Fibroblast of lung (primary cell): ENCODE measurements at regions not wholly inside any gene's neighbourhood (a gene's known extent, or its start where the extent isn't known, plus 50 kb on each side); places are given as distances from the start of the nearest gene placed in this dataset.

ENCODE experiments used
- DNase-seq, 2 donors: peaks; one replicate each; pipeline versions ENCODE4 v3.0.0 to v3.0.0-alpha.2; 2010; ENCODE audit warnings: low read depth in 2 of 2
- H2AFZ ChIP-seq: 2 replicates; pipeline ENCODE4 v1.5.1; 2012; ENCODE audit warnings: low read length, control low read depth, inconsistent platforms
- H3K27ac ChIP-seq: 2 replicates; pipeline ENCODE4 v1.5.1; 2011; ENCODE audit warnings: low read length, control low read depth; ENCODE audit not compliant: insufficient read depth
- H3K27me3 ChIP-seq: 2 replicates; pipeline ENCODE4 v1.5.1; 2011; ENCODE audit warnings: mild to moderate bottlenecking, low read length; ENCODE audit not compliant: control insufficient read depth, insufficient read depth
- H3K36me3 ChIP-seq: 2 replicates; pipeline ENCODE4 v1.5.1; 2011; ENCODE audit warnings: low read length; ENCODE audit not compliant: control insufficient read depth, insufficient read depth
- H3K4me1 ChIP-seq: 2 replicates; pipeline ENCODE4 v1.5.1; 2011; ENCODE audit warnings: low read length; ENCODE audit not compliant: control insufficient read depth, insufficient read depth; ENCODE audit errors: extremely low read depth
- H3K4me2 ChIP-seq: 2 replicates; pipeline ENCODE4 v1.5.1; 2011; ENCODE audit warnings: low read length, control low read depth; ENCODE audit not compliant: insufficient read depth; ENCODE audit errors: extremely low read depth
- H3K4me3 ChIP-seq, 4 experiments: fragments of 200-600 bp in 1 of 4; sonication (generic) in 1 of 4; replicated peaks in 1 of 4; 2 replicates each; pipeline ENCODE4 v1.5.1; 2011 to 2016; ENCODE audit warnings: low read length in 4 of 4, low read depth in 3 of 4, mild to moderate bottlenecking in 3 of 4, control low read depth in 2 of 4, inconsistent platforms in 1 of 4, mixed read lengths in 1 of 4; ENCODE audit not compliant: insufficient read depth in 1 of 4; ENCODE audit errors: control extremely low read depth in 1 of 4
- H3K79me2 ChIP-seq: 2 replicates; pipeline ENCODE4 v1.5.1; 2012; ENCODE audit warnings: mild to moderate bottlenecking, low read length, inconsistent platforms; ENCODE audit not compliant: control insufficient read depth, insufficient read depth
- H3K9ac ChIP-seq: 2 replicates; pipeline ENCODE4 v1.5.1; 2011; ENCODE audit warnings: mild to moderate bottlenecking, low read length, control low read depth; ENCODE audit not compliant: insufficient read depth
- H3K9me3 ChIP-seq: 2 replicates; pipeline ENCODE4 v1.5.1; 2012; ENCODE audit warnings: low read depth, low read length; ENCODE audit not compliant: control insufficient read depth, insufficient read depth
- H4K20me1 ChIP-seq: 2 replicates; pipeline ENCODE4 v1.5.1; 2011; ENCODE audit warnings: low read length; ENCODE audit not compliant: control insufficient read depth, insufficient read depth; ENCODE audit errors: extremely low read depth
- CTCF ChIP-seq, 2 donors: IDR thresholded peaks in 1 of 2; conservative IDR thresholded peaks in 1 of 2; 1 replicate in 1 of 2; 2 replicates in 1 of 2; pipeline ENCODE4 v1.5.1; 2011 to 2012; ENCODE audit warnings: low read length in 2 of 2, control low read depth in 1 of 2, inconsistent platforms in 1 of 2, low read depth in 1 of 2, mild to moderate bottlenecking in 1 of 2
- EZH2 ChIP-seq: IDR thresholded peaks from 2 replicates; pipeline ENCODE4 v1.5.1; 2012; ENCODE audit warnings: low read length, control low read depth, mild to moderate bottlenecking; ENCODE audit errors: missing control alignments

DNA sequence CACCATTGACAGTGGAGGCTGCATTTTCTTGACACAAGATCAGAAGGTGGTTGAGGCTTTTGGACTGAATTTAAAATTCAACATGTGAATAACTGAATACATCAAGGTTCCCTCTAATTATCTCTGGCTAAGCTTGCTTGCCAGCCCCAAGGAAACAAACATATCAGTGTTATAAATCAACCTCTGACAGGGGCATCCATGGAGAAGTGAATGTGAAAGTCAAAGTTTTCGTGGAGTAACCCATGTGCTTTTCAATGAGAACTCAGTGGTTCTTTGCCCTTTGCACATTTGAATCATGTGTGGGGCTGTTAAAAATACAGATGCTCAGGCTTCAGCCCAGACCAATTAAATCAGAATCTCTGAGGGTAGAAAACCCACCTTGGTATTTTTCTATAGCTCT, 128.9 kb downstream of the LRRC70 start:
- Histone ChIP-seq H3K79me2 (no peaks in the 10 kb centered on the region), H3K4me1 (no peaks in the 10 kb centered on the region), H3K4me2 (no peak overlapping the region), H4K20me1 (no peaks in the 10 kb centered on the region), H2AFZ (no peak overlapping the region), H3K4me3 (no peak overlapping the region), H3K36me3 (no peaks in the 10 kb centered on the region), H3K9me3 (no peaks in the 10 kb centered on the region), H3K27me3 (no peaks in the 10 kb centered on the region), H3K9ac (no peak overlapping the region), H3K27ac (no peak overlapping the region)
- no peak for DNase-seq
- TF ChIP-seq EZH2 (no peak), CTCF (conservative IDR thresholded peaks at IDR 0.05 in 1 of 2, IDR thresholded peaks at IDR 0.05 in 1 of 2; ENCODE audit: low read depth in 1 of 2, low read length in 2 of 2) (no peak)

DNA sequence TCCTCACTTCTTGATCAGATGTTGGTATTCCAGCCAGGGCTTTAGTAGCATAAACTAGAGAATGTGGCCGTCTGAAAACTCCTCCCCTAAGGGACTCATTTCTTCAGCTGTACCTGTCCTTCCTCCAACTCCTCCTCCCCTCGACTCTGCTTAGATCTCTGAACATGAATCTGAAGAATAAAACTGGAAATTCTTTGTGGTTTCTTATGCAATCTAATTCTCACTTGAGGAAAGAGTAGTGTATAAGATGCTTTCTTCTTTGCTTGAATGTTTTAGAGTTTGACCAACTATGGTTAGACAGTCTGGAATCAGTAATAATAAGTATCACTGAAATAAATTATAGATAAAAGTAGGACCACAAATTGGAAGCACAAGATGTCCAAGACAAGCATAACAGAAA, 128.5 kb downstream of the LRRC70 start:
- H3K27ac ChIP-seq: no peak overlapping the region
- TF ChIP-seq EZH2 (no peak), CTCF (conservative IDR thresholded peaks at IDR 0.05 in 1 of 2, IDR thresholded peaks at IDR 0.05 in 1 of 2; ENCODE audit: low read depth in 1 of 2, low read length in 2 of 2) (no peak)
- no peaks in the 10 kb centered on the region for H4K20me1 ChIP-seq
- no peak for DNase-seq
- no peak overlapping the region for H3K4me2 ChIP-seq
- H2AFZ ChIP-seq: no peak overlapping the region
- no peaks in the 10 kb centered on the region for H3K36me3 ChIP-seq
- H3K79me2 ChIP-seq: no peaks in the 10 kb centered on the region
- no peaks in the 10 kb centered on the region for H3K27me3 ChIP-seq
- H3K9me3 ChIP-seq: no peaks in the 10 kb centered on the region
- no peak overlapping the region for H3K9ac ChIP-seq
- H3K4me3 ChIP-seq: no peak overlapping the region
- no peaks in the 10 kb centered on the region for H3K4me1 ChIP-seq

DNA sequence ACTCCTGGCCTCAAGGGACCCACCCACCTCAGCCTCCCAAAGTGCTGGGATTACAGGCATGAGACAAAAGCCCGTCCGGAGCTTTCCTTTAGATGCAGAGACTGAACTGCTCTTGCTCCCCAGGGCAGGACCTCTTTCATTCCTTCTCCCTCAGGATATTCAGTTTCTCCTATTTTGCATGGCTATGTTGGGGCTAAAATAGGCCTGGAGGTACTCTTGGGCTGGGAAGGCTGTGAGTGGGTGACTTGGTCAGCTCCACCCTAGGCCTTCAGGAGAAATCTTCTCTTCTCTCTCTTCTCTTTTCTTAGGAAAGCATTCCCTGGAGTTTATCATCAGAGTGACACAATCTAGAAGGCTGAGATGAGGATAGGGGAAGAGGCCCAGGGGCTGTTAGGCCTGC, 126.4 kb downstream of the LRRC70 start:
- no peaks in the 10 kb centered on the region for H3K9me3 ChIP-seq
- no peaks in the 10 kb centered on the region for H3K27me3 ChIP-seq
- H4K20me1 ChIP-seq: no peaks in the 10 kb centered on the region
- no peak overlapping the region for H3K4me3 ChIP-seq
- no peak overlapping the region for H3K27ac ChIP-seq
- H3K9ac ChIP-seq: no peak overlapping the region
- TF ChIP-seq CTCF (conservative IDR thresholded peaks at IDR 0.05 in 1 of 2, IDR thresholded peaks at IDR 0.05 in 1 of 2; ENCODE audit: low read depth in 1 of 2, low read length in 2 of 2) (no peak), EZH2 (no peak)
- no peak for DNase-seq
- H3K36me3 ChIP-seq: no peaks in the 10 kb centered on the region
- H3K79me2 ChIP-seq: no peaks in the 10 kb centered on the region
- H3K4me1 ChIP-seq: no peaks in the 10 kb centered on the region
- H3K4me2 ChIP-seq: no peak overlapping the region
- no peak overlapping the region for H2AFZ ChIP-seq
